ENCODE measurements at regions not wholly inside any gene's neighbourhood (a gene's known extent, or its start where the extent isn't known, plus 50 kb on each side); places are given as distances from the start of the nearest gene placed in this dataset.

- no peak for TF ChIP-seq CTCF (IDR thresholded peaks at IDR 0.05; ENCODE audit: insufficient read depth, missing control alignments)
- DNase-seq (ENCODE audit: insufficient read length, low spot score) (no peak), FAIRE-seq (no peak)
These were observed 316.6 kb downstream of the SNX13 start for GRCh38 chr7:17623546-17624185.

GRCh38 chr7:17624379-17624778, 315.9 kb downstream of the SNX13 start:
- FAIRE-seq (no peak), DNase-seq (ENCODE audit: insufficient read length, low spot score) (no peak)
- no peak for TF ChIP-seq CTCF (IDR thresholded peaks at IDR 0.05; ENCODE audit: insufficient read depth, missing control alignments)

- no peak for FAIRE-seq
- DNase-seq (ENCODE audit: insufficient read length, low spot score): no peak
- TF ChIP-seq CTCF (IDR thresholded peaks at IDR 0.05; ENCODE audit: insufficient read depth, missing control alignments): no peak
These were observed 315.3 kb downstream of the SNX13 start for GRCh38 chr7:17625043-17625442.

GRCh38 chr7:17626235-17626634, 314.1 kb downstream of the SNX13 start:
- TF ChIP-seq CTCF (IDR thresholded peaks at IDR 0.05; ENCODE audit: insufficient read depth, missing control alignments): no peak
- no peak for FAIRE-seq
- DNase-seq (ENCODE audit: insufficient read length, low spot score): no peak

- DNase-seq (ENCODE audit: insufficient read length, low spot score): no peak
- FAIRE-seq: no peak
- TF ChIP-seq CTCF (IDR thresholded peaks at IDR 0.05; ENCODE audit: insufficient read depth, missing control alignments): no peak
These were observed 309.2 kb downstream of the SNX13 start for GRCh38 chr7:17631061-17631460.

GRCh38 chr7:17632384-17632783, 307.9 kb downstream of the SNX13 start:
- no peak for FAIRE-seq
- no peak for DNase-seq (ENCODE audit: insufficient read length, low spot score)
- TF ChIP-seq CTCF (IDR thresholded peaks at IDR 0.05; ENCODE audit: insufficient read depth, missing control alignments): no peak

GRCh38 chr7:17633067-17633466, 307.2 kb downstream of the SNX13 start:
- FAIRE-seq: no peak
- DNase-seq (ENCODE audit: insufficient read length, low spot score): no peak
- no peak for TF ChIP-seq CTCF (IDR thresholded peaks at IDR 0.05; ENCODE audit: insufficient read depth, missing control alignments)
